WTC11 (cell line): ENCODE measurements at regions not wholly inside any gene's neighbourhood (a gene's known extent, or its start where the extent isn't known, plus 50 kb on each side); places are given as distances from the start of the nearest gene placed in this dataset.
A peak's percentile ranks its signal among the peaks of the same experiment; 100 is the strongest.

Source experiments
- ATAC-seq: fragments of 200-7000 bp; cut with Tn5 transposase; 2 replicates; pipeline ENCODE4 v1.10.0; 2021; ENCODE audit warnings: mild to moderate bottlenecking, moderate library complexity
- CTCF ChIA-PET: fragments of 300-600 bp; sonication (Branson Sonifier 250); formaldehyde crosslinking; loops from one replicate; lab custom pipeline; 2021; ENCODE audit warnings: antibody characterized with exemption; lab: Charles Lee
- POLR2A ChIA-PET: fragments of 350-600 bp; sonication (Branson Sonifier 250); formaldehyde crosslinking; loops from one replicate; lab custom pipeline; 2021; ENCODE audit warnings: antibody characterized with exemption; lab: Charles Lee
- DNase-seq: peaks from one replicate; pipeline ENCODE4 v3.0.0; 2021; ENCODE audit warnings: low spot score
- H3K27ac Mint-ChIP-seq: 2 replicates; pipeline ENCODE4 v1.8.0; 2021; ENCODE audit warnings: mixed read lengths
- H3K27me3 Mint-ChIP-seq: 2 replicates; pipeline ENCODE4 v1.8.0; 2021; ENCODE audit warnings: low read depth, mild to moderate bottlenecking, moderate library complexity, mixed read lengths
- H3K36me3 Mint-ChIP-seq: 2 replicates; pipeline ENCODE4 v1.8.0; 2021; ENCODE audit warnings: mixed read lengths
- H3K4me1 Mint-ChIP-seq: 2 replicates; pipeline ENCODE4 v1.8.0; 2022; ENCODE audit warnings: mixed read lengths
- H3K4me3 Mint-ChIP-seq: 2 replicates; pipeline ENCODE4 v1.8.0; 2021; ENCODE audit warnings: mild to moderate bottlenecking, moderate library complexity, mixed read lengths
- H3K9me3 Mint-ChIP-seq: 2 replicates; pipeline ENCODE4 v1.8.0; 2021; ENCODE audit warnings: mixed read lengths
- ARID4B ChIP-seq: sonication (generic); formaldehyde crosslinking; IDR thresholded peaks from 2 replicates; pipeline ENCODE4 v1.8.0; 2023; ENCODE audit warnings: missing genetic modification reagents, mild to moderate bottlenecking, borderline replicate concordance
- CREM ChIP-seq: sonication (generic); formaldehyde crosslinking; IDR thresholded peaks from 2 replicates; pipeline ENCODE4 v1.8.1; 2022; ENCODE audit warnings: mild to moderate bottlenecking, missing genetic modification reagents, moderate library complexity
- FOXP1 ChIP-seq: sonication (generic); formaldehyde crosslinking; IDR thresholded peaks from 2 replicates; pipeline ENCODE4 v1.8.0; 2022; ENCODE audit warnings: missing genetic modification reagents, mild to moderate bottlenecking, moderate library complexity, borderline replicate concordance
- GRHL2 ChIP-seq: fragments of 250-450 bp; sonication (Bioruptor Pico); IDR thresholded peaks from 2 replicates; pipeline ENCODE4 v1.8.0; 2022; ENCODE audit warnings: mild to moderate bottlenecking, moderate library complexity; ENCODE audit not compliant: insufficient replicate concordance, severe bottlenecking
- NFATC4 ChIP-seq: fragments of 250-450 bp; sonication (Bioruptor Pico); IDR thresholded peaks from 2 replicates; pipeline ENCODE4 v1.9.0; 2021; ENCODE audit warnings: mild to moderate bottlenecking
- NFYB ChIP-seq: sonication (generic); formaldehyde crosslinking; conservative IDR thresholded peaks from 2 replicates; pipeline ENCODE4 v1.8.0; 2022; ENCODE audit warnings: low read depth, missing genetic modification reagents
- ZNF121 ChIP-seq: sonication (generic); formaldehyde crosslinking; IDR thresholded peaks from 2 replicates; pipeline ENCODE4 v1.8.0; 2023; ENCODE audit warnings: missing genetic modification reagents
- ZNF396 ChIP-seq: fragments of 250-450 bp; sonication (Bioruptor Pico); IDR thresholded peaks from 2 replicates; pipeline ENCODE4 v1.8.0; 2021; ENCODE audit warnings: mild to moderate bottlenecking, moderate library complexity, borderline replicate concordance
- ZNF416 ChIP-seq: fragments of 250-450 bp; sonication (Bioruptor Pico); IDR thresholded peaks from 2 replicates; pipeline ENCODE4 v1.9.0; 2021; ENCODE audit warnings: mild to moderate bottlenecking, inconsistent platforms
- ZNF512 ChIP-seq: sonication (generic); formaldehyde crosslinking; IDR thresholded peaks from 2 replicates; pipeline ENCODE4 v1.8.1; 2022; ENCODE audit warnings: missing genetic modification reagents, borderline replicate concordance
- TF ChIP-seq, protein P1 (sequence below): sonication (generic); formaldehyde crosslinking; IDR thresholded peaks from 2 replicates; pipeline ENCODE4 v1.8.1; 2022; ENCODE audit warnings: low read depth, mild to moderate bottlenecking, moderate library complexity, missing genetic modification reagents, borderline replicate concordance
- TF ChIP-seq, protein P2 (sequence below): fragments of 250-450 bp; sonication (Bioruptor Pico); IDR thresholded peaks from 2 replicates; pipeline ENCODE4 v1.9.0; 2021; ENCODE audit warnings: mild to moderate bottlenecking
- TF ChIP-seq, protein P3 (sequence below): sonication (generic); formaldehyde crosslinking; IDR thresholded peaks from 2 replicates; pipeline ENCODE4 v1.8.0; 2023; ENCODE audit warnings: missing genetic modification reagents

DNA sequence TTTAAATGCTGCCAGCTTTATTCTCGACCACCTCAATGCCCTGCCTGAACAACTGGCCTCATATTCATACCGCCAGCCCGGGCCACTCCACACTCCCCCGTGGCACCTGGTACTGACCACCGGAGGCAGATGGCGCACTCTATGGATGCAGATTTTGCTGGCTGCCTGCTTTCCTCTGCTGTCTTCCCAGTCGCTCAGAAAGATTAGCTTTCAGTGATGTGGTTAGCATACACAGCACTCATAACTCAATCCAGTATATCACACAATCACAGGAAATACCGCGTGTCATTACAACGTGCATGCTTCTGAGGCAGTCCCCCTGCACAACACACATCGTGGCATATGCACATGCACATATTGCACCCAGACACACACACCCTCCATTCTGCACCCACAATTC, 147.2 kb upstream of the BCOR start:
- no peaks in the 10 kb centered on the region for H3K36me3 Mint-ChIP-seq
- no peak overlapping the region for H3K4me3 Mint-ChIP-seq
- ChIA-PET CTCF (interaction anchor here (1.2 kb wide), 1 partner anchor 299 kb away, joined by 3 read pairs; no protein-coding TSS in a partner anchor), POLR2A (interaction anchor here (0.6 to 0.7 kb wide), 2 partner anchors 627 to 646 kb away, joined by 3 read pairs; no protein-coding TSS in a partner anchor)
- DNase-seq (no peak), ATAC-seq (peak; percentile 46; the same call in 1 of the 2 replicates)
- peaks cover 26% of the 10 kb centered on the region for H3K4me1 Mint-ChIP-seq
- no peak for TF ChIP-seq CREM (CRISPR knock-in tag)
- TF ChIP-seq ZNF396 (CRISPR knock-in tag): no peak
- TF ChIP-seq, protein P1, sequence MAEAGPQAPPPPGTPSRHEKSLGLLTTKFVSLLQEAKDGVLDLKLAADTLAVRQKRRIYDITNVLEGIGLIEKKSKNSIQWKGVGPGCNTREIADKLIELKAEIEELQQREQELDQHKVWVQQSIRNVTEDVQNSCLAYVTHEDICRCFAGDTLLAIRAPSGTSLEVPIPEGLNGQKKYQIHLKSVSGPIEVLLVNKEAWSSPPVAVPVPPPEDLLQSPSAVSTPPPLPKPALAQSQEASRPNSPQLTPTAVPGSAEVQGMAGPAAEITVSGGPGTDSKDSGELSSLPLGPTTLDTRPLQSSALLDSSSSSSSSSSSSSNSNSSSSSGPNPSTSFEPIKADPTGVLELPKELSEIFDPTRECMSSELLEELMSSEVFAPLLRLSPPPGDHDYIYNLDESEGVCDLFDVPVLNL (CRISPR knock-in tag): no peak
- TF ChIP-seq, protein P2, sequence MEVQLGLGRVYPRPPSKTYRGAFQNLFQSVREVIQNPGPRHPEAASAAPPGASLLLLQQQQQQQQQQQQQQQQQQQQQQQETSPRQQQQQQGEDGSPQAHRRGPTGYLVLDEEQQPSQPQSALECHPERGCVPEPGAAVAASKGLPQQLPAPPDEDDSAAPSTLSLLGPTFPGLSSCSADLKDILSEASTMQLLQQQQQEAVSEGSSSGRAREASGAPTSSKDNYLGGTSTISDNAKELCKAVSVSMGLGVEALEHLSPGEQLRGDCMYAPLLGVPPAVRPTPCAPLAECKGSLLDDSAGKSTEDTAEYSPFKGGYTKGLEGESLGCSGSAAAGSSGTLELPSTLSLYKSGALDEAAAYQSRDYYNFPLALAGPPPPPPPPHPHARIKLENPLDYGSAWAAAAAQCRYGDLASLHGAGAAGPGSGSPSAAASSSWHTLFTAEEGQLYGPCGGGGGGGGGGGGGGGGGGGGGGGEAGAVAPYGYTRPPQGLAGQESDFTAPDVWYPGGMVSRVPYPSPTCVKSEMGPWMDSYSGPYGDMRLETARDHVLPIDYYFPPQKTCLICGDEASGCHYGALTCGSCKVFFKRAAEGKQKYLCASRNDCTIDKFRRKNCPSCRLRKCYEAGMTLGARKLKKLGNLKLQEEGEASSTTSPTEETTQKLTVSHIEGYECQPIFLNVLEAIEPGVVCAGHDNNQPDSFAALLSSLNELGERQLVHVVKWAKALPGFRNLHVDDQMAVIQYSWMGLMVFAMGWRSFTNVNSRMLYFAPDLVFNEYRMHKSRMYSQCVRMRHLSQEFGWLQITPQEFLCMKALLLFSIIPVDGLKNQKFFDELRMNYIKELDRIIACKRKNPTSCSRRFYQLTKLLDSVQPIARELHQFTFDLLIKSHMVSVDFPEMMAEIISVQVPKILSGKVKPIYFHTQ (CRISPR knock-in tag): no peak
- TF ChIP-seq ZNF121: no peak
- TF ChIP-seq ARID4B (CRISPR knock-in tag): no peak
- TF ChIP-seq NFATC4 (CRISPR knock-in tag): no peak
- no peak for TF ChIP-seq GRHL2 (CRISPR knock-in tag)
- no peak for TF ChIP-seq NFYB (CRISPR knock-in tag)
- TF ChIP-seq, protein P3, sequence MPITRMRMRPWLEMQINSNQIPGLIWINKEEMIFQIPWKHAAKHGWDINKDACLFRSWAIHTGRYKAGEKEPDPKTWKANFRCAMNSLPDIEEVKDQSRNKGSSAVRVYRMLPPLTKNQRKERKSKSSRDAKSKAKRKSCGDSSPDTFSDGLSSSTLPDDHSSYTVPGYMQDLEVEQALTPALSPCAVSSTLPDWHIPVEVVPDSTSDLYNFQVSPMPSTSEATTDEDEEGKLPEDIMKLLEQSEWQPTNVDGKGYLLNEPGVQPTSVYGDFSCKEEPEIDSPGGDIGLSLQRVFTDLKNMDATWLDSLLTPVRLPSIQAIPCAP (CRISPR knock-in tag): no peak
- TF ChIP-seq FOXP1 (CRISPR knock-in tag): no peak
- TF ChIP-seq ZNF416 (CRISPR knock-in tag): no peak
- no peak for TF ChIP-seq ZNF512 (CRISPR knock-in tag)
- no peaks in the 10 kb centered on the region for H3K27me3 Mint-ChIP-seq
- no peak overlapping the region for H3K27ac Mint-ChIP-seq
- no peaks in the 10 kb centered on the region for H3K9me3 Mint-ChIP-seq
